ENCODE measurements at regions not wholly inside any gene's neighbourhood (a gene's known extent, or its start where the extent isn't known, plus 50 kb on each side); places are given as distances from the start of the nearest gene placed in this dataset.

GRCh38 chr7:83807774-83808173 is 158.8 kb upstream of the SEMA3E start:
- peaks cover 0 to 1% (median 0%) of the 10 kb centered on the region in 3 experiments; a peak in 2 of 7 replicates for H3K36me3 Mint-ChIP-seq (ENCODE audit: insufficient read depth in 1 of 3, low read depth in 3 of 3)
- no peaks in the 10 kb centered on the region for H3K27me3 ChIP-seq (ENCODE audit: insufficient read depth, low read length)
- no peak for TF ChIP-seq CTCF (conservative IDR thresholded peaks at IDR 0.05)

More at GRCh38 chr7:83807774-83808173, 158.8 kb upstream of the SEMA3E start:
- H3K9me3 ChIP-seq (ENCODE audit: control insufficient read depth, low read depth, low read length): no peaks in the 10 kb centered on the region
- WGBS (ENCODE audit: extremely low coverage, insufficient read length, low lambda C conversion rate): no CpG with 5 or more reads among the region's 4 CpGs
- H3K23ac ChIP-seq (ENCODE audit: insufficient read length, low read depth, low read length): no peak overlapping the region
- H3K56ac ChIP-seq (ENCODE audit: insufficient read length, low read depth, low read length): no peak overlapping the region
- Mint-ChIP-seq H3K4me1 (no peaks in the 10 kb centered on the region; a peak in 1 of 4 replicates), H3K9me3 (peaks cover 3 to 4% of the 10 kb centered on the region in 2 experiments; a peak in 3 of 5 replicates), H3K4me3 (no peak overlapping the region), H3K27me3 (ENCODE audit: low read depth) (no peaks in the 10 kb centered on the region), H3K27ac (no peak overlapping the region)
- H3K4me2 ChIP-seq (ENCODE audit: insufficient read depth, insufficient read length, low read length): no peak overlapping the region
- no peaks in the 10 kb centered on the region for H3K4me1 ChIP-seq (ENCODE audit: insufficient read depth, low read length)
- no peak overlapping the region for H4K8ac ChIP-seq (replicated peaks; ENCODE audit: insufficient read length, low read depth, low read length)
- H3K18ac ChIP-seq (ENCODE audit: insufficient read length, low read depth, low read length): no peak overlapping the region
- H3K79me1 ChIP-seq (ENCODE audit: insufficient read depth, low read depth, low read length, poor library complexity, severe bottlenecking): no peaks in the 10 kb centered on the region
- H3T11ph ChIP-seq (ENCODE audit: low read length): no peak overlapping the region
- no peak overlapping the region for H2BK15ac ChIP-seq (ENCODE audit: low read depth, low read length)
- DNase-seq: no peak
- H3K9ac ChIP-seq (ENCODE audit: extremely low read depth, insufficient read length, low read length): no peak overlapping the region
- H2BK20ac ChIP-seq (ENCODE audit: low read depth, low read length, poor library complexity, severe bottlenecking): no peak overlapping the region
- no peak overlapping the region for H4K5ac ChIP-seq (ENCODE audit: insufficient read length, low read depth, low read length)
- H3K14ac ChIP-seq (ENCODE audit: insufficient read depth, low read length): no peak overlapping the region
- H4K20me1 ChIP-seq (ENCODE audit: control insufficient read depth, insufficient read depth, insufficient read length): no peaks in the 10 kb centered on the region
- H3K23me2 ChIP-seq (ENCODE audit: insufficient read length, low read depth, low read length, poor library complexity, severe bottlenecking): no peaks in the 10 kb centered on the region
- H3K79me2 ChIP-seq (ENCODE audit: insufficient read depth, low read length): no peaks in the 10 kb centered on the region
- H2AFZ ChIP-seq (ENCODE audit: low read length): no peak overlapping the region
- no peak overlapping the region for H2BK120ac ChIP-seq (ENCODE audit: low read depth, low read length, poor library complexity, severe bottlenecking)
- H2BK5ac ChIP-seq (ENCODE audit: insufficient read length, low read length): no peak overlapping the region
- no peak overlapping the region for H3K27ac ChIP-seq (ENCODE audit: insufficient read length, low read depth, low read length)
- no peak overlapping the region for H4K91ac ChIP-seq (ENCODE audit: insufficient read length, low read depth, low read length)
- H3K4ac ChIP-seq (ENCODE audit: low read depth, low read length): no peak overlapping the region
- no peak overlapping the region for H2BK12ac ChIP-seq (ENCODE audit: insufficient read length, low read depth, low read length)
- H2AK5ac ChIP-seq (ENCODE audit: insufficient read length, low read length): no peak overlapping the region

Data from H9 (cell line).